ENCODE measurements at regions not wholly inside any gene's neighbourhood (a gene's known extent, or its start where the extent isn't known, plus 50 kb on each side); places are given as distances from the start of the nearest gene placed in this dataset.

DNA sequence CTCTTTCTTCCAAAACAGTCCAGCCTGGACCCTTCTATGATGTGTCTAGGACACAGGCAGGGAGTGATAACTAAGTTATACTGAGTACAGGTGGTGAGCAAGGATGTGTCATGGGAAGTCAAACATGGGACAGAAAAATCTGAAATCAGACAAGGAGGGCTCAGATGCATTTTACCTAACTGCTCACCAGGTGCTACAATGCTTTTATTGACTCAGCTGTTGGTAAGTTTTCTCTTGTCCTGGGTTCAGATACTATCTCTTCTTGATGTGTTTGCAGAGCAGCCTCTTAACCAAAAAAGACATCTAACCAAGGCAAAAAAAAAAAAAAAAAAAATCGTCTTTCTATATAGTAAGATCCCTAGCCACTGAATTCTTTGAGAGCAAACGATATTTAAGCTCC is 378.6 kb downstream of the VPS13C start:
- no peak for DNase-seq

DNA sequence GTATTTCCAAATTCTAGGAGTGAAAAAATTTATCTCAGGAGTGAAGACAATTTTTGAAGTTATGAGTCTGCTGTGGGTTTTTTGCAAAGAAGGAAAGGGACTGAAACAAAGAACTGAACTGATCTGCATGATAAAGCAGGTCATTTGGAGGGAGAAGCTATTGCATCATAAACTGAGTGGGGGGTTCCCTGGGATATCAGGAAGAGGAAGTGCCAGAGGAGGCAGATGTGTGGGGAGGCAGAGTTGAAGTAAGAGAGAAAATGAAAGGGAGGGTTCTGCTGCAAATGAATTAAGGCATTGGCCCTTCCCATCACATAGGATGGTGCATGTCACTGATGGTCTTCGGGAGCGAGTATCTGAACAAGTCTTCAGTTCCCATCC is 379.2 kb downstream of the VPS13C start:
- DNase-seq, result no peak

DNA sequence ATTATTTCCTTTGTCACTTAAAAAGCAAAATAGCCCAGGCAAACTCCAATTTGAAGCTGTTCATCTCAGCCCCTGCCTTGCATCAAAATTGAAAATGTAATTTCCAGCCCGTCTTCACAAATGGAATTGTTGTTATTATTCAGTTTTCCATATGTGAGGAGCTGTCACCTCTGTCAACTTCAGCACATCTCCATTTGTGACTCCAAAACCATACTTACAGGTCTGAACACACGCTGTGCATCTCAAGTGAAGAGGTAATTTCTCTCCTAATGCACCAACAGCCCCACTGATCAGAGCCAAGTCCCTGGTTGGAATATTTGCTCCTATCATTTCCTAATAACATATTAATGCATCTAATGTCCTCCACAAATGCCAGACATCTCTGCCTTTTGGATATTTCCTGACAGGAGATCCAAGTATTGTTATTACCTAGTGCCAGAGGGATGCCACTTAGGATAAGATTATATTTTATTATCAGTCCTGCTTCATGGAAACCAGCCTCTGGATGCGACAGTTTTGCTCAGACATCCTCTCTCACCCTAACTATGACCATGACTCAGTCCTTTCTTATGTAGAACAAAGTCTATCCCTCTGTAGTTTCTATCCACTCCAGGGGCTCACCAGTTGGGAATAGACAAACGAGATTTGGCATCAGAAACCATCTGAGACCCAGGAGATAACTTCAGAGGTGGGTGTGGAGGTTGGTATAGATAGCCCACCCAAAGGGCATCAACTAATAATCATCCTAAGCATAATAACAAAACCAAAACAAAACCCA is 379.8 kb downstream of the VPS13C start:
- DNase-seq, result no peak

DNA sequence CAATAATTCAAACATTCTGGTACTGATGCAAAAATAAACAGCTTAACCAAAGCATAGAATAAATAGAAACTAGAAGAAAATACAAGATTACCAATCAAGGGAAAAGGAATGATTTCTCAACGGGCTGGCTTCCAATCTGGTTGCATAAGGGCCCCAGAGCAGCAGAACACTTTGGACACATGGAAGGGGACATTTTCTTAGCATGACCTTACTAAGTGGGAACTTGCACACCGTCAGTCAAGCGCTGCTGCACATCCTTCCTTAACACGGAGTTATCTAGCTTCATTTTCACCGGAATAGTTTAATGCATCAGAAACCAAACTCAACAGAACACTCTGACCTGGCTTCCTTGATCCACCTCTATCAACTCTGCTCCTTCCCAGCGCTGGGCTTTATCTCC is 388.5 kb downstream of the VPS13C start:
- DNase-seq, result no peak

DNA sequence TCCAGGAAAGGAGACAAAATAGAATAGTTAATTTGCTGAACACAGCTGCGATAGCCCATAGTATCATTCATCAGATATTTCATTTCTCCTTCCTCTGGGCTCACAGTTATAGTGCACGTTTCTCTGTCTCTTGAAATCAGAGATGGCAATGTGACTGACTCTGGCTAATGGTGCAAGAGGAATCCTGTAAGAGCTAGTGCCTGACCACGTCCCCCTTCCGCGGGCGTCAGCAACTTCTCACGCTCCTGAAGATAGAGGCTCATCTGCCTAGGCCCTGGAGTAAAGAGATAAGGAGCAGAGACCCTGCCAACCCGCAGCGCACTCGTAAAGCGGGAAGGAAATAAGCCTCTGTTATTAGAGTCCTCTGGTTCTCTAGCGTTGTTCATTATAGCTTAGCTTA is 391.8 kb downstream of the VPS13C start:
- DNase-seq, result no peak

DNA sequence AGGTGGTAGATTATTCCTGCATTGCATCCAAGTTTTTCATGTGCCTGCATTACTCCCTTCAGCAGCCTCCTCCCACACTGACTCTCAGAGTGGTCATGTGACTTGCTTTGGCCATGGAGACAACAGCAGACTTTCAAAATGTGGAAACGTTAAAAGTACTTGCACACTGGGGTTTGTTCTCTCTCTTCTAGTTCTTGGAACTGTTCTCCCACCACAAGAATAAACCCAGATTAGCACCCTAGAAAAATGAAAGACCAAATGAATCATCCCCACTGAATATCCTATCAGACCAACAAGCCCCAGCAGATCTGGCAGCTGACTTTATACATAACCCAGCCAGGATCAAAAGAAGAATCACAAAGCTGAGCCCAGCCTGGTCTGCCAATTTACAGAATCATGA is 398.5 kb downstream of the VPS13C start:
- no peak for DNase-seq

DNA sequence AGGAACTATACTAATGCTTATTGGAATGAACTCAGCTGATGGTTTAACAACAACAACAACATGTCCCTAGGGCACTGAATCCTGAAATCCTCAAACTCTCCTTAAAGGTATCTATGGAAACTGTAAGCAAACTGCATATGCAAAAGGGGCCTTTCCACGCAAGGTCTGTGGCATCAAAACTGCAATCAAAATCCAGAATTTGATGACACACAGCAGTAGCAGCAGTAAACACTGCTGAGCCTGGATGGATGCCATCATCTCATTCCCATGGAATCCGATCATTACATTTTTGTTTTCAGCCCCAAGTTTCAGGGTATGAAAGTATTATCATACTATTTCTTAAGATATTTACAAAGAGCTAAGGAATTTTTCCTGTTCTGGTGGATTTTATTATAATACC is 399.7 kb downstream of the VPS13C start:
- DNase-seq, result no peak

DNA sequence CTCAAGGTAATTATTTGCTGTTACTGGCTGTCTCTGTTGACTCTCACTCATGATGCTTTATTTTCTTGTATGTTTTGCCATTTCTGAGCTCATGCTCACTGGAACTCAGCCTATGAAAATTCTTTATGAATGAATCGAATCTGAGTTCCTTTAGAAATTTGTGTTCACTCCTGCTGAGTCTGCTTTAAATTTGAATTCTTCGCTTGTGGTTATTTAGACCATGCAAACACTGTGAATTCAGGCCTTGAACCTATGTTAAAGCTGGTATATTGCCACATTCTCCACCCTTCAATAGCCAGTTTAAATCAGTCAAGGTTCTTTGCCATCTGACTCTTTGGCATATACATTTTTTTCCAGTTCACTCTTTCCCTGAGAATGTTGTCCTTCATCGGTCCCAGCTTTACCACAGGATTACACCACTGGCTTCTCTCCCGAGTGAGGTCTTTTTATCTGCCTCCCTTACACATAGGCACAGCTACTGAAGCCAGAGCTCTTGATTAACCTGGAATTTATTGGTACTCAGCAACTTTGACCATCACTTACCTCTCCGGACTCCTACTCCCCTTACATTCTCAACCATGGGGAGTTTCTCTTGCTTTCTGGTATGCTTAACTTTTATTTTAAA is 400.6 kb downstream of the VPS13C start:
- DNase-seq, result no peak

DNA sequence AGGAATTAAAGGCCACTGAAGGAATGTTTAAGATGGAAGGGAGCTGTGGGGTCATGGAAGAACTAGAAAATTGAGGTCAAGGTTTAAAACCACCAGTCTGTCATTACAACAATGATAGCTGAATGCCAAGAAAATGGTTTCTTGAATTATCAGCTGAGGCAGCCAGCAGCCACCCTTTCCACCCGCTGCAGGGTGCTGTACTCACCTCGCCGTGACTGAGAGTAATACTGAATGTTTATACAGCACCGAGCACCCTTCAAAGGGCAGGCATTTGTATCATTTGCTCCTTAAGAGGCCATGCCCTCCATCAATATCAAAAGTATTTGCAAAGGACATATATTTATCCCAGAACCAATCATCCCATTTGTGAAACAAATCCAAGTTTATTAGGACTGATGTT is 402.8 kb downstream of the VPS13C start:
- no peak for DNase-seq

DNA sequence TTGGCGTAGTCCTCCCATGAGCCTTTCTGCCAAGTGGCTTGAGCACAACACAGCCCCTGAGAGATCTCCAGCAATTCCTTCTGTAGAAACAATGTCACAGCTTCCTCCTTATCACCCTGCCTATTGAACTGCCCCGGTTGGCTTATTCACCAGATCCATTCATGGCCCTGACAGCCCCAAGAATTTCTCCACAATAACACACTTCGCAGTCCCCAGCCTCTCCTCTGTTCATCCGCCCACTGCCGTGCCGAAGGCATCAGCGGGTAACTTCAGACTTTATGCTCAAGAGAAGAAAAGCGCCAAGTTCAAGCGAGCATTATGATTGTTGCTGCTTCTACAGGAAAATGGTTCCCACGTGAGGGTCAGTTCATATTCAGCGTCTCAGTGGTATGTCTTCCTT is 403.9 kb downstream of the VPS13C start:
- no peak for DNase-seq

DNA sequence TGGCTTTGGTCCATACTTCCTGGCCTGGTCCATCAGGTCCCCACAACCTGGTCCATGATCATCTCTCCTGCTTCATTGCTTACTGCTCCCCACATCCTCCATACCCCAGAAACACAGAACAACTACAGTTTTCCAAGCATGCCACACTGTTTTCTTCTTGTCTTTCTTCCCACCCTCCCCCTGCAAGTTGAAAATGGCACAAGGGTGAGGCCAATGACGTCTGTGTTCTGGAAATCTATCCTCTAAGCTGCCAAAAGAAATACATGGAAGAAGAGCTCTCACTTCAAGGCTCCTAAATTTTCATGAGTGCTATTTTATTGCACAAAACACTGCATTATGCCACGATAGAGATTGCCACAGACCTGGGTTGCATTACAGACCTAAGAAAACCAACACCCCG is 404.4 kb downstream of the VPS13C start:
- no peak for DNase-seq

DNA sequence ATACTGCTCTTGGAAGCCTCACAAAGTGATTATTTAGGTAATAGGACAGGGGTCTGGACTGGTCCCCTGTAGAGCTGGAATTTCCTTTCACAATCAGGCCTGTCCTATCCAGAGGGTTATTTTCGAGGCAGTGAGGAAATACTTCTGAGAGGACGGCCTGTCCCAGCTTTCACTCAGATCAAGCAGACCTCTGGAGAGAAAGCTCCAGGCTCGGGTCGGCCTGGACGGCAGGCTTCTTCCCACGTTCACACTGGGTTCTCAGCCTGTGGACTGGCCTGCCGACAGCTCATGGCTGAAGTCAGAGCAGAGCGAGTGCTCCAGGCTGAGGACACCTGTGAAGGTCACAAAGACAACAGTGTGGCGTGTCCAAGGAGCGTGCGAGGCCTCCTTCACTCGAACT is 405.3 kb downstream of the VPS13C start:
- no peak for DNase-seq

DNA sequence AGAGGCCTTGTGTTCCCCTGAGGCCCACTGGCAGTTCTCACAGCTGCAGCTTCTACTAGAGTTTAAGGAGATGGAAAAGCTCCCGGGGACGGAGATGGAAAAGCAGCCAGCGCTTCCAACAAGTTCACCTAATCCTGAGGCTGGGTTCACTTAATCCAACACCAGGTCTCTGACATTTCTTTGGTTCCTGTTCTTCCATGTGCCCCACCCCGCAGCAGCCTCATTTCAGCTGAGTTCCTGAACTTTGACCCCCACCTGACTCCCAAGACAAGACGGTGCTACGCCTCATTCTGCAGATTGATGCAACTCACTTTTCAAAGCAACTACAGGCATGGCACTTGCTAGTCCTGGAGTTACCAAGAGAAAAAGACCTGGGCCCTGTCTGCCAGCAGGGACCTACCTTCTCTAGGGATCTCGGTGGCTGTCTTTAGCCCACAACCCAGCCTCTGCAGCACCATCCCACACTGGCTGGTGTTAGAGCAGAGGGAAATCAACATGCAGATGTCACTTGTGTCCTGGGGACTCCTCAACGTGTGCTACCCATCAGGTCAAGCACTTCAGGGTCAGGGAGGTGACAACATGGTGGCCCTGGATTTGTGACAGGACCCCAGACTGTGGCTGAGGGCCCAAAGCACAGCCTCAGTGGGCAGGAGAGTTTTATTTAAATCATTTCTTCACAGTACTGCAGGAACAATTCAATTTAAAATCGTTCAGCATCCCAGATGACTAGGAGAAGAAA is 406.1 kb downstream of the VPS13C start:
- DNase-seq, result no peak

DNA sequence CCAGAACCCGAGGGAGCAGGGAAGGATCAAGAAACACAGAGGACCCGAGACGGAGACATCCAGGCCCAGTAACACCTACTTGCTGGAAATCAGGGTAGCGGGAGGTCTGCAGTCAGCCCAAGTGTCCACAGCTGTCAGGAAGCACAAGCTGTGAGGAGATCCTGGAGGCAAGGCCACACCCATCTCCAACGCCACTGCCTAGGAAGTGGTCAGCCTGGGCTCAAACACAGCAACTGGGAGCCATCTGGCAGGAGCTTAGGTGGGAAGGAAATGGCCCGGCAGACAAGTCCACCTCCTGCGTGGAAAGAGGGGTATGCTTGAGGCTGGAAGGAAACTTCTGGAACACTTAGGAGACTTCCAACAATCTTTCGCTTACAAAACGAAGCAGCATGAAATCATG is 407.1 kb downstream of the VPS13C start:
- DNase-seq, result no peak

DNA sequence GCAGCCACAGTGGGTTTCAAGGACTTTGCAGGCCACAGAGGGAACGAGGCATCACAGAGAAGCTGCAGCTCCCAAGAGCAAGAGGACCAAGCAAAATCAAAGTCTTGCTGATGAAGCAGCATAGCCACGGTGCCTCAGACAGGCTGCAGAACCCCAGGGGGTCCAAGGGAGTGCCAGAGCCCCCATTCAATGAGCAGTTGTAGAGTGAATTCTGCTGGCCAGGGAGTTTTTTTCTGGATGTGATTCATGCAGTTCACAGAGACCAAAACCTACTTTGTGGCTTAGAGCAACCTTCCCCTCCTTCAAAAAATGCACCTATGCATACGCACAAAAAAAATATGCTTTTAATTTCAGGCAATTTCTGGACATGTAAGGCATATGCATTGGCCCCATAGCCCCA is 409.0 kb downstream of the VPS13C start:
- no peak for DNase-seq

DNA sequence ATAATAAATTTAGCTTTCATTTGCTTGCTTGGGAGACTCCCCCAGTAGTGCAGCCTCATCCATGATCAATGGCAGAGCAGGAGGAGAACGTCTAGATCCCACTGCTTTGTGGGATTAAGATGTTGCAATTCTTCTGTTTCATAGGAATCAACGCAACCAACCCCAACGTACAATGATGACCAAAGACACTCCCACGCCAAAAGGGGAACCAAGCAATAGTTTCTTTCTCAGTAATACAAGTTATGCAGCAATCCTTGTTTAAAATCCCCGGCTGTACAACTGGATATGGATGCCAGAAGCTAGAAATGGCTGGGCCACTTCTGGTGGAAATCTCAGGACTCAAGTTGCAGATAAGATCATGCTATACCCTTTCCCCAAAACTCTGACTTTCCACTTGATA is 411.2 kb downstream of the VPS13C start:
- DNase-seq, result no peak

DNA sequence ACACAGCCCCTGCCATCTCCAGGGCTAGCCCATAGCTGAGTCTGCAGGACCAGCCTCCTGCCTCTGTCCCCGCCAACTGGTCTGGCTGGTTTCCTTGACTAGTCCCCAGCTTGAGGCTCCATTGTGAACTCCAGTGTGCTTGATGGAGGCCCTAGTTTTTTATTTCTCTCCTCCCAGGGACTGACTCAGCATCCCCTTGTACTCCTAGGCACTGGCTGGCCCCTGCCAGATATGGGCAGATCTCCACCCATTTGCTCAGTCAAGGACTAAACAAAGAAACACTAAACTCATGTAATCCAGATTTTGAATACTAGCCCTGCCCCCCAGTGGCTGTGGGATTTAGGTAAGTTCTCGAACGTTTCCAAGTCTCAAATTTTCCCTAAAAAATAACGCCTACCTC is 415.4 kb upstream of the RORA start:
- no peak for DNase-seq

DNA sequence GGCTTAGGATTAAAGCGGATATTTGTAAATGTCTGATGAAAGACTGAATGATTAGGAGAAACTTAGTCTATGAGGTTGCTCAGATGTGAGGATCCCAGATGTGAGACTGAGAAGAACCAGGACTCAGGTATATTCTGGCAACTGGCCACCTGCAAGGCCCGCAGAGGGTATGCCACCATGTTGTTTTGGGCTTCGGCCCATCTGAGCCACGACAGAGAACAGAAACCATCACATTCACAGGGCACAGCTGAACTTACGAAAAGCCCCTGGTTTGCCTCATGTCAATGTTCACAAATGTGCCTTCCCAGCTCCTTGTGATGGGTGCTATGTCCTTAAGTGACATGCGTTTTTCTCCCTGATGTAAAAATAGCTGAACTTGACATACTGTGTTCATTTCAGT is 412.5 kb upstream of the RORA start:
- DNase-seq, result no peak

DNA sequence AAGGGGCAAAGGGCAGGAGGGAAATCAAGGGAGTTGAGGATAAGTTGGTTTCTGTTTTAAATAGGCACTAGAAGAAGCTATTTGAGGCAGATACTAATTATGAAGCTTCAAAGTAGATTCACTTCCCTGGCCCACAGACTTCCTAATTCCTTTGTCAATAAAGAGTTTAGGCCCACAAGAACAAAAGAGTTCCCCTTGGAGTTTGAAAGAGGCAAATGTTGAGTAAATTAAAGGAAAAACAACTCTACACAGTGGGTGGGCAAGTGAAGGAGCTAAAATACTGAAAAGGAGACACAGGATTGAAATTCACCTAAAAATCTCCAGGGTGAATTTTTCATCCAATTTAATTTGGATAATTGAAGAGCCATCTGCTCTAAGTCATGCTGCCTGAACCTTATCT is 411.7 kb upstream of the RORA start:
- DNase-seq, result no peak

DNA sequence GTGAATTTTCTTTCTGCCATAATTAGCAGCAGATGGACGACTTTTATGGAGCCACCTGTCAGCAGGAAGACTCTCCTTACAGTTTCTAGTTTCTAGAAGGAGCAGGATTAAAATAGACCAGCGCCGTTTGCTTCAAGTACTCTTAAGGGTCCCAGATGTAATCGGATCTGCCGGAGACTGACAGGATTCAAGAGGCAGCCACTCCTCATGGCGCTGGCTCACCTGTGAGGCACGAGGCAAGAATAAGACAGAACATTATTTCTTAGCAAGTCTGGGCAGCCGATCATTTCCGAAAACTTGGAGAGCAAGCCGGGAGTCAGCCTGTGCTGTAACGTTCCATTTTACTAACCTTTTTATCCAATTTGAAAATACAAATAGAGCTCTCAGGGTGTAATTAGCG is 410.4 kb upstream of the RORA start:
- no peak for DNase-seq

DNA sequence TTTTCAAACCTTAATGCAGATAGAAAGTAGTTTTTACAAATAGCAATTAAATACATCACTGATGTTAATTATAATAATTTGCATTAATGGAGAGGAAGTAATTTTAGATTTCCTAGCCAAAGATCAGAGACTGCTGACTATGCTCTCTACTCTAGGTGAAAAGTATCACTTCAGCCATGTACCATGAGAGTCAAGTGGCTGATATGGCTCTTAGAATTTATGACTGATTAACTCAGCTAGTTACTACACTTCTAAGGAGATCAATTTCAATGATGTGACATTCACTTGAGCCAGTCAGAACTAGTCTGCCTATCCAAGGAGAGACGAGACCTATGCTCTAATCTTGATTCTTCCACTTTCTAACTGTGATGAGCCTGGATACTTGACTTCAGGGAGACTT is 405.7 kb upstream of the RORA start:
- DNase-seq, result no peak

DNA sequence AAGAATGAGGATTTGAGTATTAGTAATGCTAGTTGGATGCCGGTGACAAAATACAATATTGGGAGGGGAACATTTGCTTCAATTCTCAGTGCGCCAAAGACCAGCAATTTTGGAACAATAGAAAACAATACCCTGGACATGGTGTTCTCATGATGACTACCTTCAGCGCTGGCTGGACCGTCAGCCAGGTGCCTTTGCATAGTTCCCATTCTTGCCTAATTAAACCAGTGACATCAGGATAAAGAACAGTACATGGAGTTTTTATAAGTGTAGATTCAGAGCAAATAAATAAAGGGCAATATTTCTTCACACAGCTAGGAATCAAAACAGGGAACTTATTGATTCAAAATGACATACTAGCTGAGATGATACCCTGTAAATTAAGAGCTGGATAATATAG is 404.8 kb upstream of the RORA start:
- DNase-seq, result no peak

DNA sequence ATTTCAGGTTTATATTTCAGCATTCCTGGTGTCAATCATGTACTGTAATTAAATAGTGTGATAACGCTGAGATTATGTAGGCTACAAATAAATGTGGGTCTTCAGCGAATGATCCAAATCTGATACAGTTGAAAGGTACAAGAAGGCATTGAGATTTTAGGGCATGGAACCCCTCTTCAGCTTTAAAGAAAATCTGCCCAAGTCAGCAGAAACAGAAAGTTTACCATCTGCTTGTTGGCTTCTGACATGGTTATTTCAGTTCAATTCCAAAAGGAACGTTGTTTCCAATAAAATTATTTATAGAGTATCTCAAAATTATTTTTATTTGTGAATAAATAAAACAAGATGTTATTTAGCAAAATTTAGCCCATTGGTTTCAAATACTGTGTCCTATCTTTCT is 400.2 kb upstream of the RORA start:
- no peak for DNase-seq

DNA sequence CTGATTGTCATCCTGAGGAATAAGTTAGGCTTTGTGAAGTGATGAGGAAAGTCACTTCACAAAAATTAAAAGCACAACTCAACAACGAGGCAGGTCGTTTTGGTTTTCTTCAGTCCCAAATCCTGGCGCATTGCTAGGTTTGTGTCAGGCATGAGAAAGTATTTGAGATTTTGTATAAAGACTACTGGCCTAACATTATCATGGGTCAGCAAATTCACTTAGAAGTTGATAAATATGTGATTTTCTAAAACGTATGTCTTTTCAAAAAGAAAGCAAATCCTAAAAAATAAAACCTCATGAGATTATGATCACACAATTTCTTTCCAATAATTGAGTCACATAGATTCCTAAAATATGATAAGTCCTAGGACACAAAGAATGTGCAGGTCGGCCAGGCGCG is 395.8 kb upstream of the RORA start:
- DNase-seq, result no peak
